ENCODE measurements at regions not wholly inside any gene's neighbourhood (a gene's known extent, or its start where the extent isn't known, plus 50 kb on each side); places are given as distances from the start of the nearest gene placed in this dataset.

DNA sequence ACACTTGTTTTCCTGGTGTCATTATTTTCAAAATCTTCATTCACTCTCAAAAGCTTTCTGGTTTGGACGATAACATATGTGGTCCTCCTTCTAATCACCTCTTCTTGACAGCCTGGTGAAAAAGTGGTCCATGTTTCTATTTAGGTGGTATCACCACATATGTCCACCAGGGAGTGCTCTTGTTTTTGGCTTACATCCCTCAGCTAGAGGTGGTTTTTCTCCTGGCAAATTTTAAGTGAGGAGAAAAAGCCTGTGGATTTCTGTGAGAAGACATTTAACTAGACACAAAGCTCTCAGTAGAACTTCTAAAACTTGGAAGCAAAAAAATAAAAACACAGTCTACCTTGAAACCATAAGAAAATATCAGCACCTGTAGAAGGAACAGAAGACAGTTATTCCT lies 58.0 kb upstream of the FRMPD4 start:
- TF ChIP-seq, protein P1, sequence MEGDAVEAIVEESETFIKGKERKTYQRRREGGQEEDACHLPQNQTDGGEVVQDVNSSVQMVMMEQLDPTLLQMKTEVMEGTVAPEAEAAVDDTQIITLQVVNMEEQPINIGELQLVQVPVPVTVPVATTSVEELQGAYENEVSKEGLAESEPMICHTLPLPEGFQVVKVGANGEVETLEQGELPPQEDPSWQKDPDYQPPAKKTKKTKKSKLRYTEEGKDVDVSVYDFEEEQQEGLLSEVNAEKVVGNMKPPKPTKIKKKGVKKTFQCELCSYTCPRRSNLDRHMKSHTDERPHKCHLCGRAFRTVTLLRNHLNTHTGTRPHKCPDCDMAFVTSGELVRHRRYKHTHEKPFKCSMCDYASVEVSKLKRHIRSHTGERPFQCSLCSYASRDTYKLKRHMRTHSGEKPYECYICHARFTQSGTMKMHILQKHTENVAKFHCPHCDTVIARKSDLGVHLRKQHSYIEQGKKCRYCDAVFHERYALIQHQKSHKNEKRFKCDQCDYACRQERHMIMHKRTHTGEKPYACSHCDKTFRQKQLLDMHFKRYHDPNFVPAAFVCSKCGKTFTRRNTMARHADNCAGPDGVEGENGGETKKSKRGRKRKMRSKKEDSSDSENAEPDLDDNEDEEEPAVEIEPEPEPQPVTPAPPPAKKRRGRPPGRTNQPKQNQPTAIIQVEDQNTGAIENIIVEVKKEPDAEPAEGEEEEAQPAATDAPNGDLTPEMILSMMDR (optimal IDR thresholded peaks at IDR 0.05 in 1 of 3, IDR thresholded peaks at IDR 0.05 in 1 of 3, conservative IDR thresholded peaks at IDR 0.05 in 1 of 3; ENCODE audit: extremely low read depth in 1 of 3, insufficient read depth in 2 of 3, low read length in 3 of 3) = peak; percentile 55 to 58 (median 57)
- no peak for TF ChIP-seq EZH2 (IDR thresholded peaks at IDR 0.05; ENCODE audit: low read length)
